KG1 (cell line): ENCODE measurements at regions not wholly inside any gene's neighbourhood (a gene's known extent, or its start where the extent isn't known, plus 50 kb on each side); places are given as distances from the start of the nearest gene placed in this dataset.

Source experiments
- DNase-seq: peaks from one replicate; lab custom pipeline; 2025; lab: John Stamatoyannopoulos, UW

DNA sequence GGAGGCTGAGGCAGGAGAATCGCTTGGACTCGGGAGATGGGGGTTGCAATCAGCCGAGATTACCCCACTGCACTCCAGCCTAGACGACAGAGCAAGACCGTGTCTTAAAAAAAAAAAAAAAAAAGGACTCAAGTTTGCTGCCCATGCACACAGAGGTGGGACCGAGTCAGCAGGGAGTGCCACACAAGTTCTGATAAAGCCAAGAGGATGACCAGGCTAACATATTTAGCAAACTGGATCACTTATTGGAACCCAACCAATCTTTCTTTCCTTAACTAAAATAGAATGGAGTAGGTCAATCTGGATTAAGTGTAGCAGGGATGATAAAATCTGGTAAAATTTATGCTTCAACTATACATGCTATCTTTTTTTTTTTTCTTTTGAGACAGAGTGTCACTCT, 190.4 kb upstream of the FOXN3 start:
- DNase-seq = no peak

- DNase-seq = no peak
Measured at GRCh38 chr14:89603938-89604480, 187.0 kb upstream of the FOXN3 start.

GRCh38 chr14:89600950-89601826, 184.2 kb upstream of the FOXN3 start:
- DNase-seq = no peak

DNA sequence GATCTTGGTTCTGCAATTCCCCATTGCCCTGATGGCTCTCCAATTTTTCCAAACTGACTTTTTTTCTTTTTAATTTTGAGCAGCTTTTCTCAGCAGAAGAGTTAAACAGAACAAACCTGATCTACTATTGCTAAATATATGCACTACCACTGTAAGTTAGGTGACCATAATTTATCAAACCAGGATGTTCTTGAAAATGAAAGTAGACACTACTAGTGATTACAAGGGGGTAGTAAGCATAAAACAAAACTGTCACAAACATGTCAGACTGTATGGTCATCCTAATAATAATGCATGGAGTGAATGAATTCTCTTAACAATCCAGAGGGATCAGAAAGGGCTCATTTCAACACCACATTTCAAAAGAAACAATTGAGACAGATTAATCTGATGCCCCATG, 183.0 kb upstream of the FOXN3 start:
- DNase-seq = no peak

DNA sequence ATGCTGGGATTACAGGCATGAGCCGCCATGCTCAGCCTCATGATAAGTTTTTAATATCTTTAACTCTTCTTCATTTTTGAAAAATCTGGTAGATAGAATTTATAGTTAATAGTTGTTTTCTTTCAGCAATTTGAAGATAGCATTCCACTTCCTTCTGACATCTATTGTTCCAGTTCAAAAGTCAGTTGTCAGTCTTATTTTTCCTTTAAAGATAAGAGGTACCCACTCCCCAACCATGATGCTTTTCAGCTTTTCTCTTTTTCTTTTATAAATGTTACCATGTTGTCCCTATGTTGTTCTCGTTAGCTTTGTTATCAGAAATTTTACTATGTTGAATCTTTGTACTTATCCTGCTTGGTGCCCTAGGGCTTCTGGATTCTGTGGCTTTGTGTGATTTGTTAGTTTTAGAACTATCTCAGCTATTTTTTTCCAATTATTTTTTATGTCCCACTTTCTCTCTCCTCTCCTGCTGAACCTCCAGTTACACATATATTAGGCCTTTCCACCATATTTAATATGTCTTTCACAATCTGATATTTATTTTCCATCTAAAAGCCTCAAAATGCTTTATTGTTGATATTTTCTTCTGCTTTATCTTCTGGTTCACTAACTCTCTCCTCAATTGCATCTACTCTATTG, 181.6 kb upstream of the FOXN3 start:
- DNase-seq = no peak

DNA sequence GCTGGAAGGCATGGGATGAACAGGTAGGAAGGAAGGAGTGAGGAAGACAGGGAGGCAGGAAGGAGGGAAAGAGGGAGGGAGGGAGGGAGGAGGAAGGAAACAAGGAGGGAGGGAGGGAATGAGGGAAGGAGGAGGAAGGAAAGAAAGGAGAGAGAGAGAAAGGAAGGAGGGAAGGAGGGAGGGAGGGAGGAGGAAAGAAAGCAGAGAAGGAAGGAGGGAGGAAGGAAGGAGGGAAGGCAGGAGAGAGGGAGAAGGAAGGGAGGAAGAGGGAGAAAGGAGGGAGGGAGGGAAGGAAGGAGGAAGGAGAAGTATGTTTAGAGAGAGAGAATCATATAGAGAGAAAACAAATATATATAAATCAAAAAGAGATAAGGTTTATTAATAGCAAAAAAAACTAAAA, 175.9 kb upstream of the FOXN3 start:
- DNase-seq = no peak

DNA sequence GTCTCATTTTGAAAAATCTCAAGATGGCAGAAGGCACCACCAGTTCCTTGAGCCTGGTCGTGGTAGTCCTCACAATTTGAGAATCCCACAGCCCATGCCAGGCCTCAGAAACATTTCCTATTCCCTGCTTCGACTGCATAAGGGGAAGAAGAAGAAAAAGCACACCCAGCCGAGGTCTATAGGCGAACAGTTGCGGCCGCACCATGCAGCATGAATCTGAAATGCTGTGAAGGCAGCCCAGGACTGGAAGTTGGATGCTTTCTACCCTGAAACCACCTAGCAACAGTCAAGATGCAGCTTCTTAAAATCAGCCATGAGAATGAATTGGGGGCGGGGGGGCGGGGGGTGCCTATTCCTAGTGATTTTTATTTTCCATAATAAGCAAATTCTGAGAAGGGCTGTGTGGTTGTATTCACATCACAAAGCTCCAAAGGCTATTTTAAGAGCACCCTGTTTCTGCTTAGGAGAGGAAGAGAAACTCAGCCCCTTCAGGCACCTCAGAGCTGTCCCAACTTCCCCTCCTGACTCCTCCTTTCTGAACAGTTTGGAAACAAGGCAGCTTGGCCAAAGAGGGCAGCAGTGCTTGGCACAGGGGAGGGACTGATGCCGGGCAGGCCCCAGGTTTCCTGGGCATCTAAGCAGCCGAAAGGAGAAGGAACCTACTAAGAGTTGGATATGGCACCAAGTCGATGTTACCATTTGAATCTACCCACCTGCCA, 172.5 kb upstream of the FOXN3 start:
- DNase-seq = no peak

- no peak for DNase-seq
Measured at GRCh38 chr14:89588840-89589296, 171.8 kb upstream of the FOXN3 start.

DNA sequence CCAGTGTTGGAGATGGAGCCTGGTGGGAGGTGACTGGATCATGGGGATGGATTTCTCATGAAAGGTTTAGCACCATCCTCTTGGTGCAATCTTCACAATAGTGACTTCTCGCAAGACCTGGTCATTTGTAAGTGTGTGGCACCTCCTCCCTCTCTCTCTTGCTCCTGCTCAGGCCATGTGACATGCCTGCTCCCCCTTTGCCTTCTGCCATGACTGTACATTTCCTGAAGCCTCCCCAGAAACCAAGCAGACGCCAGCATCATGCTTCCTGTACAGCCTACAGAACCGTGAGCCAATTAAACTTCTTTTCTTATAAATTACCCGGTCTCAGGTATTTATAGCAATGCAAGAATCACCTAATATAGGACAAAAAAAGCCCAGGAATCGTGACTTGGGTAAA, 171.0 kb upstream of the FOXN3 start:
- DNase-seq = no peak

DNA sequence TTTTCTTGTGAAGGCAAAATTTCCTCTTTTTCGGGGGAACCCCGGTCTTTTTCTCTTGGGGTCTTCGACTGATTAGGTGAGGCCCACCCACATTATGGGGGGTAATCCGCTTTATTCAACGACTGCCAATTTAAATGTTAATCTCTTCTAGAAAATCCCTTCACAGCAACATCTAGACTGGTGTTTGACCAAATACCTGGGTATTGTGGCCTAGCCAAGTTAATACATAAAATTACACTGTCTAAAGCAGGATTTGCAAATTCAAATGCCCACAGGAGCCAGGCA, 170.0 kb upstream of the FOXN3 start:
- no peak for DNase-seq

DNA sequence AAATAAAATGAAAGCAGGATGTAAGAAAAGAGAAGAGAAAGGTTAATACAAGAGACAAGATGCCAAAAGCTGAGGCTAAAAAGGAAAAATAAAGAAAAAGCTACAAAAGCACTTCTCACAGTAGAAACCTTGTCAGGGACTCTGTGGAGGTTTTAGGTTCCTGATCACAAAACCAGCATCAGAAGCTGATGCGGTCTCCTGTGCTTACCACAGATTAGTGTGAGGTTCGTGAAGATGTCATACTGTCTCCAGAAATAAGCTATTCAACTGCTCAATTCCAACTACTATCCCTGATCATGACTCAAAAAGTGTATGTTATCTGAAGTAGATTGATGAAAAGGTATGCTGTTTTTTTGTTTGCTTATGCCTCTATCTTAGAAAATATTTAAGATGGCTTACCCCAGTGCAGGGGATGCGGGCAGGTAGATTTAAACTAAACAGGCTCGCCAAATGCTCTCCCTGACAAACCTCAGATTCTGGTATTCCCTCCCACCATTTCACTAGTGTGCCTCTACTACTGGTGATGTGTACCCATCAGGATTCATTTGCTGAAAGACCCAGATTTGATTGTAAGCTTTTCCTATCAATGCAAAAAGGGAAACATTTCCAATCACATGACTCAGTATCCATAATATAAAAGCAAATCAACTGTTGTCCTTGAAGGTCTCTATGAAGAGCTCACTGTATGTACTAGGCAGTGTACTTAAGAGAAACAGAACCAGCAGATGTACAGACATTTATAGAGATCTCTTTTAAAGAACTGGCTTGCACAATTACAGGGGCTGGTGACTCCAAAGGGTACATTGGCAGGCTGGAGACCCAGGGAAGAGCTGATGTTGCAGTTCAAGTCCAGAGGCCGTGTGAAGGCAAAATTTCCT, 169.5 kb upstream of the FOXN3 start:
- no peak for DNase-seq

DNA sequence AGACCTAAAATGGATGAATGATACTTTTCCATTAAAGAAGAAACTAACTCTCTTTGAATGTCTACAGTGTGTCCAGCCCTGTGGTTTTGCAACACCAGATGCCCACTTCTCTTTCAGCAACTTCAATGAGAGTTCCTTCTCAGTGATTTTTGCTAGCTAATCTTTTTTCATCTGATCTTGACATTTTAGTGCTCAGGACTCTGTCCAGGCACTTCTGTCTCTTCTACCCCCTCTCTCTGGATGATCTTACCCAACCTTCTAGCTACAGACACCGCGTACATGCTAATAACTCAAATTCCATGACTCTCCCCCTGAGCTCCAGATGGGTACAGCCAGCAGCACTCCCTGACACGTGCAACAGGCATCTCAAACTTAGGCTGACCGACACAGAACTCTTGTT, 161.1 kb upstream of the FOXN3 start:
- no peak for DNase-seq

DNA sequence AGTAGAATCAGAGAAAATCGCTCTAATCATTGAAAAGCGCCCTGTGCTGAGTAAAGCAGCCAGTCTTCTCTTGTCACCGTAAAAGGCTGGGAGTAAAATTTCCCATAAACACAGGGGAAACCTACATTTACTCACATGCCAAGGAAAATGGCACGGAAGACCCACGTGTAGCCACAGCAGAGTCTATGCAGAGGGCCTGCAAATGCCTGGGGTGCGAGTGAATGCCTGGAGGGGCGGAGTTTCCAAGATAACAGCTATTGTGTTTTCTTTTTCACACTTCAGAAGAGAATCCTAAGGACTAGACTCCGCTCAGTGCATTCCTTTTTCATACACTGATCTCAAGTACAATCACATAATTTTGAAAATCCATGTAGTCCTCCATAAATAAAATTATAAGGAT, 159.9 kb upstream of the FOXN3 start:
- DNase-seq = no peak

- no peak for DNase-seq
Measured at GRCh38 chr14:89576145-89576927, 159.3 kb upstream of the FOXN3 start.

DNA sequence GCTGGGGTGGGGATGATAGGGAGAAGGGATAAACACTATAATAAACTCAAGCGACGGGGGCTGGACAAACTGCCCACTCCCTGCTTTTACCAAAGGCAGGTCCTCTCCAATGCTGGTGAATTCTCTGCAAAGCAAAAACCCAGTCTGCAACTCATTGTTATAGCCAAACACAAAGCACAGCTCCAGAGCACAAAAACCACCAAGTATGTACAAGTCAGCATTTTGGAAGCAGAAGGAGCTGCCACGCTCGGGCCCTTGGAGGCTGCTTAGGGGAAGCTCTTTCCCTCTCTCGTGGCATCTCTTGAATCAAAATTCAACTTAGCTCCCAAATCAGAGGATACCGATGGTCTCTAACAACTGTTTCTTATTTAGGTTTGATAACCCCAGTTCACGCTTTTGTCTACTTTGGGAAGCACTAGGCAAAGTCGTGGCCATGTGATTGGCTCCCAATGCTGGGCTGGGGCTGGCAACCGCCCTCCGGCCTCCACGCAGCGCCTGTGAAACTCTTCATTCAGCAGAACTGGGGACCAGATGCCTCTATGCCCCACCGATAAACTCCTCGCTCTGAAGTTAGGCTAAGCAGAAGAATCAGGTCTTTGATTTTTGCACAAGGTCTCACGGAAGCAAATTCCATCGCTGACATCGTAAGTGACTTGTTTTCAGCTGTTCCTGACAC, 158.5 kb upstream of the FOXN3 start:
- no peak for DNase-seq

DNA sequence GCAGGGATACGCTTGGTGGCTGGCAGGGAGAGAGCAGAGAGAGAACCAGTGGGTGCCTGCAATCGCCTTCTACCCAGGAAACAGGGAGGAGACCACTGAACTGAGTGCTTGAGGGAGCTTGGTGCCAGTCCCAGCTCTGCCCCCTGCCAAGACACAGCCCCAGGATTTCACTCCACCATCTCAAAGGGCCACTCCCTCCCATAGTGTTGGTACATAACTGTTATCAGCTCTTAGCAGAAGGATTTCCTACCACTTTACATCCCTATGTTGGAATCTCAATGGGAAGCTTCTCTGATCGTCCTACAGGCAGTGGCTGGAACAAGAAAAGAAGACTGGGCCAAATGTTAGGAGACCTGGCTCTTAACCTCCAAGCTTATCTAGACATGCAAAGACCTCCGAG, 157.4 kb upstream of the FOXN3 start:
- DNase-seq = no peak

DNA sequence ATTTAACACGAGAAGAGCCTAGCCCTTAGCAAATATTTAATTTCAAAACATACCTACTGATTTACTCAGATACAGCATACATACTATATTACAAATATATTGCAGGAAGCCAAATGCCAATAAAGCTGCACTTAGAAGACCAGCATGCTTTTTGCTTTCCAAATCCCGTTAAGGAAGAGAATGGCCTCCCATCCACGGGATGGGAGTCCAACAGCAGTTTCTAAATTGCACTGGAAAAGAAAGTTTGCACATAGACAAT, 156.3 kb upstream of the FOXN3 start:
- no peak for DNase-seq

GRCh38 chr14:89572596-89573398, 155.8 kb upstream of the FOXN3 start:
- no peak for DNase-seq

GRCh38 chr14:89571491-89571890, 154.5 kb upstream of the FOXN3 start:
- DNase-seq = no peak
